RPMI7951 (cell line): ENCODE measurements at regions not wholly inside any gene's neighbourhood (a gene's known extent, or its start where the extent isn't known, plus 50 kb on each side); places are given as distances from the start of the nearest gene placed in this dataset.

Experiments
- DNase-seq: peaks from one replicate; pipeline ENCODE4 v3.0.0-alpha.2; 2012; ENCODE audit warnings: low read depth

GRCh38 chr4:30783751-30784150 lies 63.6 kb downstream of the PCDH7 start:
- DNase-seq, result no peak

- no peak for DNase-seq
Observed at GRCh38 chr4:30789219-30789671, 69.1 kb downstream of the PCDH7 start.

GRCh38 chr4:30790123-30790522 lies 70.0 kb downstream of the PCDH7 start:
- DNase-seq, result no peak

DNA sequence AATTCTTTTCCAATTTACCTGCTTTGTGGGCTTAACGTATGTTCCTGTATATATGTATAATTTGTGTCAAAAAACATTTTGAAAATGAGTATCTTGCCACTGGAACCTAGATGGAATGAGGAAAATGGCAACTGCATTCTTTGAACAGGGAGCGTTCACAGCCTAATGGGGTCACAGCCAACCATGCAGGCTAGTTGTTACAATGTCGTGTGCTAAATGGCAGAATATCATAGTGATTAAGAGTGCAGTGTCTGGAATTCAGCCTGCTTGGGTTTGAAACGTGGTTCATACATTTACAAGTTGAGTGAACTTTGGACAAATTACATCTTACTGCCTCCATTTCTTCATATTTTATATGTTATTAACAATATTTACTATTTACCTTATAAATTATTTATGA lies 70.8 kb downstream of the PCDH7 start:
- no peak for DNase-seq

GRCh38 chr4:30792601-30793000 lies 72.4 kb downstream of the PCDH7 start:
- DNase-seq, result no peak

DNA sequence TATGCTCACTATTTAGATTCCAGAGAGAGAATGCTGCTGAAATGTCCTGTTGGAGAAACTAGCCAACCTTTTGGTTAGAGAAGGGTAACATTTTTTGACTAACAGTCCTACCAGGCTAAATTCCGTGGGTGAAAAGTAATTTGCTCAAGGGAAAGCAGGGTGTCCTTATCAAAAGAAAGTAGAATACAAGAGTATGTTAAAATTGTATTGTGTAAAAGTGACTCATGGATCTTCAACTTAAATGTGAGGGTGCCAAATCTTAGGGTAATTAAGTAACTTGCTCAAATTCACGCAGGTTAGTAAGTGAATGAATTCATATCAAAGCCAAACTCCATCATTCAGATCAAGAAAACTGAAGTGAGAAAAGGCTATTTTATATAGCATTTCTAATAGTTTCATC lies 81.7 kb downstream of the PCDH7 start:
- DNase-seq, result no peak

- no peak for DNase-seq
Observed at GRCh38 chr4:30802622-30803323, 82.6 kb downstream of the PCDH7 start.

DNA sequence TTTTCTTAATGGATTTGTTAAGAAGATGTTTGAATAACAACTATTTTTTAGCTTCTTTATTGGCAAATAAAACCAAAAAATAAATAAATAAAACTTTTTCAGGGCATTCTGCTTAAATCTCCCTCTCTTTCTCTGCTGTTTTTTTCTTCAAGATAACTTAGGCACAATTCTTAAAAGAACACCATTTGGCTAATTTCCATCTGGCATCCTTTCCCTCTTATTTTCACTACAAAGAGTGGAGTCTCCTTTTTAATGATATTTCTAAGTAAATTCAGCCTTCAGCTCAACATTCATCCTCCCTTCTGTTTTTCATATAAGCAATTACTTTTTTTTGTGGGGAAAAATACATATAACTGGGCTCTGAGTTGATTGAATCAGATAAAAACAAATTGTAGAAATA lies 88.1 kb downstream of the PCDH7 start:
- no peak for DNase-seq

- DNase-seq, result no peak
Observed at GRCh38 chr4:30811296-30811695, 91.1 kb downstream of the PCDH7 start.

DNA sequence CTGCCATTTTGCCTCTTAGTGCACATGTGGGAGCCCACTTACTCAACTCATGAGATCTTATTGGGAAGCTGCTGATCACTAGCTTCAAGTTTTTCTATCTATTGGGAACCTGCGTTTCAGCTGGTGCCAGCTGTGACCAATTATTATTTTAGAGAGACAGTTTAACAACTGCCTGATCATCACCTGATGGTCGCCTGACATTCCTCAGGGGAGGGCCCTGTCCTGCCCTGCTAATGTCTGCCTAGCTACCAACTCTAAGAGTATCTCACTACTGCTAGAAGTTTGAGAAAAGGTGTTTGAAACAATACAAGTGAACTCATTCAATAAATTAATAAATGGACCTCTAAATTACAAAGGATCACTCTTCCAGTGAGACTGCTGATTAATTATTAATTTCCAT lies 95.5 kb downstream of the PCDH7 start:
- no peak for DNase-seq

GRCh38 chr4:30817447-30817846 lies 97.3 kb downstream of the PCDH7 start:
- no peak for DNase-seq

DNA sequence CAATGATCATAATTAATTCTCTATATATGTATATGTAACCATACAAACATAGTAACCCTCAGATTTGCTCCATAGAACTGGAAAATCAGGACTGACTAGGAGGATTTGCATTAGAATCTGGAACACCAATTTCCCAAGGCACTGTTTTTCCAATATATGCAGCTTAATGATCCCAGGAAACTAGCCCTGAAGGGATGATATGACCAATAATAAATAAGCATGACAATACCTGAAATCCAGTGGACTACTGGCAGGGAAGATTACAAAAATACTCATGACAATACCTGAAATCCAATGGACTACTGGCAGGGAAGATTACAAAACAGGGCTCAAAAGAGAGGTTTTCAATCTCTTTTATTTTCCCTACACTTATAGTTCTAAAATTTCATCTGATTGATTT lies 98.4 kb downstream of the PCDH7 start:
- no peak for DNase-seq

DNA sequence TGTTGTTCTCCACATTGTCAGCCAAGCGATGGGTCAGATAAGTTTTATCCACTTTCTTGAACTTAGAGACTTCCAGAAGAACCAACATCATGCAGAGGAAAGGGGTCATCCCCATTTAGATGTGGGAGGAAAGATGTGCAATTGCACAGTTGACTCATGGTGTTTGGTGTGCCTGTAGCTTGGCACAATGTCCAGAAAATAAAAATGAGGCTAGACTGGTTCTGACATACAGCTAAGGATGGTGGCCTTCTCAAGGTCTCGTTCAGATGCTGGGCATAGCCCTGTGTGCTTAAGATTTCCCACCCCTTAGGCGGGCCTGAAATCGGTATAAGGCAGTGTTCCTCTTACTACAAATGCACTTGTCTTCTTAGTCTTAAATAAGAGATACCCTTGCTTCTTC lies 101.1 kb downstream of the PCDH7 start:
- DNase-seq, result no peak

DNA sequence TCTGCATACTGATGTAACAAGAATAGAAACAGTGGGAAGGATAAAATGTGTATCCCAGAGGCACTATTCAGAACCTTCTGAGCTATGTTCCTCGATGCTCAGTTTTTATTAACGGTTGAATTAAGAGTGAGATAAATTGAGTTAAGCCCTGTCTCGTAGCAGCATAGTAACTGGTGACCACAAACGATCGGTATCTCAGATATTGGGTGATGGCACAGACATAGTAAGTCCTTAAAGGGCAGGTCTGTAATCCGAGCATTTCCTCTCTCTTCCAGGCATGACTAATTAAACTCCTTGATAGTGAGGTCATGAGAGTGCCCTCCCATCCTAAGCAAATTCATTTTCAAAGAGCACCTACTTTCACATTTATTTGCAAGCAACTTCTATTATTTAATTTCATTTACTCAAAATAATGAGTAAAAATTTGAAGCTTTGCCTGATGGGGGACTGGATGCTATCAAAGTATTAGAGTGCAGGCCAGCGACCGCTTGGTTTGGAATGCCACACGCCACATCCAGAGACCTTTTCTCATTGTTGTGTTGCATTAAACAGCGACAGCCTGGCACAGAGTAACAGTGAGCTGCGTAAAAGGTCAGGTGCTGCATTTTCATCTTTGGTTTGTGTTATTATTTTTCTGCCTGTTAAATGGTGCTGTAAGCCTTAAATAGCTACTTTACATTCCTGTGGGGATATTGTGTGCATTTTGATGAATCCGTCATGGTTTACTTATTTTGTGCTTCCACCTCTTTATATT lies 101.9 kb downstream of the PCDH7 start:
- DNase-seq, result no peak

DNA sequence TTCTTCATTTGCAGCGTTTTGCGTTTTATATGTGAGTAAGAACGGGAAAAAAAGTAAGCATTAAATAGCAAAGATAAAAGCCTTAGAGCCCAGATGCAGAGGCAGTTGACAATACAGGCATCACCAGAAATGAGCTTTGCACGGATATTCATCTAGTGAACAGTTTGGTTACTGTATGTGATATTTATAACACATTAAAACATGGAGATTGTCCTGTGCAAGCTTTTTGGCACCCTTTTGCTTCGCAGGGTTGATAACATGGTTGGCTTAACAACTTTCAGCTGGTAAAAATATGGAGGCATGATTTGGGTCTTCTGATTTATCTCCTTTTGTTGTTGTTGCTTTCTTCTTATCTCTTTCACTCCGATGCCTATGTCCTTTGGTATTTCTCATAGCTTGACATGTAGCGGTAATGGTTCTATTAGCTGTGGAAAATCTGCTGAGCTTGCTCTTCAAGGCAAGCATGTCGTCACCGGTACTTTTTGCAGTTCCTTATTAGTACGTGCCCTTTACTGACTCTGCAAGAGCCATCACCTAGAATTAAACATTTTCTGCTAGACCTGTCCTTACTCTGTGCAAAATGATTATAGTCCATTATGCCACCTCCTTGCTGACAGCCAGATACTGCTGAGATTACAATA lies 102.9 kb downstream of the PCDH7 start:
- no peak for DNase-seq

DNA sequence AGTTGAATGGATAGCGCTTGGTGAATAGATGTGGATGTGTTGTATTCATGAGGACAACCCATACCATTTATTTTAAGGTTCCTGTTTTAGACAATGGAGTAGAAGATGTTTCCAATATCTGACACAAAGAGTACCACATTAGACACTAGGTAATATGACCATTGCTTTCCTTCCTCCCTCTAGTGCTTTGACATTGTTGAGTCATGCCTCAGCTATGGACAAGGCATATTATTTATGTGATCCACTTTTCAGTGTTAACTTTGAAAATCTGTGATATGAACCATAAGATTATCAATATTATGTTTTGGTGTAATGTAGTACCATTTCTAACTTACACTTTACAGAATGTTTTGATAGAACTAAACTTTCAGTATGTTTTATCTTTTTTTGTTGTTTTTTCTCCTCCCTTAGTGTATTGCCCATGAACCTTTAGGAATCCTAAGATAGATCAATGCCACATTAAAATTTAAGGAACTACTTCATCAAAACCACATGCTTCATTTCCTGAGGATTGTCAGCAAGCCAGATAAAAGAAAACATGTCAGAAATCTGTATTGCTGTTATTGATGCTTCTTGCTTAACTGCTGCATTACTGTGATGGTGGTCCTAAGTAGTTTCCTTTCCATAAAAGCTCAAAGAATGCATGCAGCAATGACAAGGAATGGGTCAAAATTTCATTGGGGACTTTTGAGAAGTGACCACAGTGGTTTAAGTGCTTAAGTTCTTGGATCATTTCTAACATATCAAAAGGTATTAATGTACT lies 105.0 kb downstream of the PCDH7 start:
- DNase-seq, result no peak

GRCh38 chr4:30828264-30828926 lies 108.2 kb downstream of the PCDH7 start:
- DNase-seq, result no peak

DNA sequence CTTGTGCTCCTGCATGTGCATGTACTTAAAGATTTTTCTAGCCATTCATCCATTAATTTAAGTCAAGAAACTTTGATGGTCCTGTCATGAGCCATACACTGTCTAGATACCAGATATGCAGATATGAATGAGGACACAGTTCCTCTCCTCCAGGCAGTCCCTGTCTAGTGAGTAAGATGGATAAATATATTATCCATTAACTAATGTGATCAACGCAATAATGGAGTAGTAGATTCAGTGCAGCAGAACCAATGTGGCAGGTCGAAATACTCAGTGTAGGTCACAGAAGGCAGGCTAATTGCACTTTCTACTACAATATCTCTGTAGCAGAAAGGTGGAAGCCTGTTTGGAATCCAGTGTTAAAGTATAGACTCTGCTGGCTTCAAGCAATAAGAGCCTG lies 112.5 kb downstream of the PCDH7 start:
- no peak for DNase-seq

DNA sequence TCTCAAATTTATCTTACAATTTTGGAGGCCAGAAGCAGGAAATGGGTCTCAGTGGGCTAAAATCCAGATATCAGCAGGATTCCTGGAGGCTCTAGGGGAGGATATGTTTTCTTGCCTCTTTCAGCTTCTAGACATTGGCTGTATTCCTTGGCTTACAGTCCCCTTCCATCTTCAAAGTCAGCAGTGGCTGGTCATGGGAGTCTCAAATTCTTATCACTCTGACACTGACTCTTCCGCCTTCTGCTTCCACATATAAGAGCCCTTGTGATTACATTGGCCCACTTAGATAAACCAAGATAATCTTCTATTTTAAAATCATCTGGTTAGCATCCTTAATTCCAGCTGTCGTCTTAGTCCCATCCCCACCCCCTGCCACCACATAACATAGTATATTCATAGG lies 113.0 kb downstream of the PCDH7 start:
- no peak for DNase-seq

- DNase-seq, result no peak
Observed at GRCh38 chr4:30835044-30835443, 114.9 kb downstream of the PCDH7 start.

- no peak for DNase-seq
Observed at GRCh38 chr4:30836231-30836630, 116.1 kb downstream of the PCDH7 start.

DNA sequence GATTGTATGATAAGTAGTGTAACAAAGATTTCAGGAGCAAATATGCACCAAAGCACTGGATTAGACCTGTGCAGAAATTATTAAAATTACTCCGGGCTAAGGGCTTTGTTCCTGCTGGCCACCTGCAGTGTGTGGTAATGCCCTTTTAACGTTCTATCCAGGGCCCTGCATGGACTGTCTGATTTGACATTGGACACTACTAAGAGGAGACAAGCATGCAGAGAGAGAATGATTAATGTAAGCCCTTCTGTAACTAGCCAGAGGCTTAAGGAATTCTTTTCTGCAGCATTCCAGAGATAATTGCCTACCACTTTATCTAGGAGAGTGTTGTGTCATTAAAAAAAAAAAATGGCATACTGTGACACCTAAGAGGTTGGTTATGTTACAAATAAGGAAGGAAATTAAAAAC lies 117.0 kb downstream of the PCDH7 start:
- no peak for DNase-seq
